OCI-LY1 (cell line): ENCODE measurements at regions not wholly inside any gene's neighbourhood (a gene's known extent, or its start where the extent isn't known, plus 50 kb on each side); places are given as distances from the start of the nearest gene placed in this dataset.

ENCODE experiments used
- H2AFZ ChIP-seq: fragments of 200-600 bp; sonication (generic), shearing (Covaris generic); 2 replicates; pipeline ENCODE4 v1.6.0; 2014; ENCODE audit warnings: antibody characterized with exemption, mild to moderate bottlenecking, low read length
- H3F3A ChIP-seq: fragments of 200-600 bp; sonication (generic), shearing (Covaris generic); 2 replicates; pipeline ENCODE4 v1.6.0; 2014; ENCODE audit warnings: mild to moderate bottlenecking, antibody characterized with exemption, low read length, moderate library complexity; ENCODE audit not compliant: insufficient read depth
- H3K27ac ChIP-seq: fragments of 200-600 bp; sonication (generic); 2 replicates; pipeline ENCODE4 v1.5.1; 2014; ENCODE audit warnings: low read length, mixed run types, mild to moderate bottlenecking, low read depth; ENCODE audit not compliant: poor library complexity, severe bottlenecking
- H3K27me3 ChIP-seq: fragments of 200-600 bp; sonication (generic); 2 replicates; pipeline ENCODE4 v1.6.0; 2014; ENCODE audit warnings: antibody characterized with exemption, mild to moderate bottlenecking, low read length, moderate library complexity; ENCODE audit not compliant: insufficient read depth
- H3K36me3 ChIP-seq: fragments of 200-600 bp; sonication (generic); 2 replicates; pipeline ENCODE4 v1.6.1; 2014; ENCODE audit warnings: mild to moderate bottlenecking, antibody characterized with exemption, low read length, moderate library complexity, mixed read lengths; ENCODE audit not compliant: insufficient read depth
- H3K4me1 ChIP-seq: fragments of 200-600 bp; sonication (generic); 2 replicates; pipeline ENCODE4 v1.5.1; 2014; ENCODE audit warnings: mild to moderate bottlenecking, low read length, moderate library complexity; ENCODE audit not compliant: insufficient read depth, severe bottlenecking
- H3K4me2 ChIP-seq: fragments of 200-600 bp; sonication (generic), shearing (Covaris generic); 2 replicates; pipeline ENCODE4 v1.6.1; 2014; ENCODE audit warnings: low read length
- H3K4me3 ChIP-seq: fragments of 200-600 bp; sonication (generic); 2 replicates; pipeline ENCODE4 v1.5.1; 2014; ENCODE audit warnings: low read length, low read depth, mild to moderate bottlenecking, mixed read lengths; ENCODE audit not compliant: poor library complexity, severe bottlenecking
- H3K79me2 ChIP-seq: fragments of 200-600 bp; shearing (Covaris generic); 2 replicates; pipeline ENCODE4 v1.6.1; 2016; ENCODE audit warnings: mixed run types, low read length, mixed read lengths; ENCODE audit not compliant: insufficient read depth
- H3K9ac ChIP-seq: fragments of 200-600 bp; sonication (generic), shearing (Covaris generic); 2 replicates; pipeline ENCODE4 v1.6.1; 2014; ENCODE audit warnings: mild to moderate bottlenecking, low read length, mixed read lengths
- H3K9me2 ChIP-seq: fragments of 200-600 bp; sonication (generic), shearing (Covaris generic); 2 replicates; pipeline ENCODE4 v1.6.1; 2014; ENCODE audit warnings: low read depth, mild to moderate bottlenecking, low read length, mixed read lengths
- H3K9me3 ChIP-seq: fragments of 200-600 bp; shearing (Covaris generic); 2 replicates; pipeline ENCODE4 v1.6.1; 2014; ENCODE audit warnings: low read length, mixed read lengths
- H4K20me1 ChIP-seq: fragments of 200-600 bp; sonication (generic), shearing (Covaris generic); 2 replicates; pipeline ENCODE4 v1.6.0; 2016; ENCODE audit warnings: mild to moderate bottlenecking, low read length; ENCODE audit not compliant: insufficient read depth
- EZH2 ChIP-seq: fragments of 200-600 bp; sonication (generic), shearing (Covaris generic); IDR thresholded peaks from 2 replicates; pipeline ENCODE4 v1.8.0; 2017; ENCODE audit warnings: borderline replicate concordance, mixed run types, mild to moderate bottlenecking, antibody characterized with exemption, low read length, moderate library complexity, mixed read lengths
- TF ChIP-seq, protein P1 (sequence below): fragments of 200-600 bp; sonication (generic), shearing (Covaris generic); IDR thresholded peaks from 2 replicates; pipeline ENCODE4 v1.5.1; 2017; ENCODE audit warnings: mild to moderate bottlenecking, antibody characterized with exemption, low read length, moderate library complexity, mixed read lengths

DNA sequence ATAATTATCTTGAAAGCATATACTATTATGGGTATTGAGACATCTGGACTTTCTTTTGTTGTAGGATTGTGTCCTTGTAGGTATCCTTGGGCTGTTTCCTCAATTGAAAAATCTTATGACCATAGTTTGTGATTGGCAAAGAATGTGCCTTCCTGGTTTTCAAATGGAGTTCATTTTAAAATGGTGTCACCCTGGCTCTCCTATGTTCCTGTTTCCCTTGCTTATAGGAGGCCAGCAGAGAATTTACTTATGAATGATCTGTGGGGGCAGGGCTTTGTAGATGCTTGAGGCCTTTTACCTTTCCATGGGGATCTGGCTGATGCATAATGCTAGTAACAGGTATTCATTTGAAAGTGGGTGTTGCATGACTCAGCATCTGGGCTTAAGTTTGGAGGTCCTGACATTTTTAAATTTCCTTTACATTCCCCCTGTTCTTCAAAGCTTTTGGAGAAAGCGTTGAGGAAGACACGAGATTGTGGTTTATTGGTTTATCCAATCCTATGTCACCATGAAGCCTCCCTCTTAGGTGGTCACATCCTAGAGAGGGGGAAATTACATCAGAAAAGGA, 135.0 kb upstream of the PROKR2 start:
- H3K36me3 ChIP-seq = no peaks in the 10 kb centered on the region
- H3F3A ChIP-seq = no peaks in the 10 kb centered on the region
- no peak for TF ChIP-seq EZH2
- TF ChIP-seq, protein P1, sequence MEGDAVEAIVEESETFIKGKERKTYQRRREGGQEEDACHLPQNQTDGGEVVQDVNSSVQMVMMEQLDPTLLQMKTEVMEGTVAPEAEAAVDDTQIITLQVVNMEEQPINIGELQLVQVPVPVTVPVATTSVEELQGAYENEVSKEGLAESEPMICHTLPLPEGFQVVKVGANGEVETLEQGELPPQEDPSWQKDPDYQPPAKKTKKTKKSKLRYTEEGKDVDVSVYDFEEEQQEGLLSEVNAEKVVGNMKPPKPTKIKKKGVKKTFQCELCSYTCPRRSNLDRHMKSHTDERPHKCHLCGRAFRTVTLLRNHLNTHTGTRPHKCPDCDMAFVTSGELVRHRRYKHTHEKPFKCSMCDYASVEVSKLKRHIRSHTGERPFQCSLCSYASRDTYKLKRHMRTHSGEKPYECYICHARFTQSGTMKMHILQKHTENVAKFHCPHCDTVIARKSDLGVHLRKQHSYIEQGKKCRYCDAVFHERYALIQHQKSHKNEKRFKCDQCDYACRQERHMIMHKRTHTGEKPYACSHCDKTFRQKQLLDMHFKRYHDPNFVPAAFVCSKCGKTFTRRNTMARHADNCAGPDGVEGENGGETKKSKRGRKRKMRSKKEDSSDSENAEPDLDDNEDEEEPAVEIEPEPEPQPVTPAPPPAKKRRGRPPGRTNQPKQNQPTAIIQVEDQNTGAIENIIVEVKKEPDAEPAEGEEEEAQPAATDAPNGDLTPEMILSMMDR = no peak
- no peak overlapping the region for H3K4me2 ChIP-seq
- H3K27me3 ChIP-seq = no peaks in the 10 kb centered on the region
- no peaks in the 10 kb centered on the region for H3K79me2 ChIP-seq
- H3K4me3 ChIP-seq = no peak overlapping the region
- H3K9ac ChIP-seq = no peak overlapping the region
- no peak overlapping the region for H2AFZ ChIP-seq
- H3K9me3 ChIP-seq = no peaks in the 10 kb centered on the region
- no peak overlapping the region for H3K27ac ChIP-seq
- H4K20me1 ChIP-seq = no peaks in the 10 kb centered on the region
- H3K4me1 ChIP-seq = no peaks in the 10 kb centered on the region
- no peaks in the 10 kb centered on the region for H3K9me2 ChIP-seq

DNA sequence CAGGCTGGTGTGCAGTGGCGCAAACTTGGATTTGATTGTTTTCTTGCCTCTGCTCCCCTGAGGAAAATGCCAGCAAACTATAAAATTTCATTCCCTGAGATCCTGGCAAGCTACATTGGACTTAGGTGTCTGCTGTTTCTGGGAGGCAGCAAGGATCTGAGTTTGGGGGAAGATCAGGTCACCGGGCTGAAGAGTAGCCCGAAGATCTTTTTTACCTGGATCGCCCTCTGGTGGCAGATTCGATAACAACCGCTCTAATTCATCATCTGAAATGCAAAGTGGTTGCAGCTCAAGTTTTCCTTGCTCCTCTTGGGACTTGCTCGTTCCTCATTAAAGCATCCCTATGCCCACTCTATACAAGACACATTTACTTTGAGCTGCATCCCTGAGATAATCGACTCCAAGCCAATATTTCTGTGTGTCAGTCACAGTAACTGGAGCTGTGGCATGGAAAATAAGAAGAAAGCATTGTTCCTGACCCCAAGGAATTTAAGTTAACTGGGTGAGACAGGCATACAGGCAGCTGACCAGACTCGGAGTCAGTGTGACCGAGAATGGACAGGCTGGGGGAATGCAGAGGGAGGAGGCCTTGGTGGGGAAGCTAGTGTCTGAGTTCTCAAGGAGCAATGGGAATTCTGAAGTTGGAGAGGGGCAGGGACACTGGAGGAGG, 131.8 kb upstream of the PROKR2 start:
- no peak overlapping the region for H2AFZ ChIP-seq
- no peak overlapping the region for H3K4me3 ChIP-seq
- no peaks in the 10 kb centered on the region for H3K36me3 ChIP-seq
- H3F3A ChIP-seq = no peaks in the 10 kb centered on the region
- H3K9me2 ChIP-seq = no peaks in the 10 kb centered on the region
- no peak overlapping the region for H3K27ac ChIP-seq
- no peaks in the 10 kb centered on the region for H3K4me1 ChIP-seq
- TF ChIP-seq, protein P1 = peak; percentile 75
- TF ChIP-seq EZH2 = no peak
- H3K9me3 ChIP-seq = no peaks in the 10 kb centered on the region
- H3K9ac ChIP-seq = no peak overlapping the region
- H3K27me3 ChIP-seq = no peaks in the 10 kb centered on the region
- H4K20me1 ChIP-seq = no peaks in the 10 kb centered on the region
- H3K4me2 ChIP-seq = no peak overlapping the region
- H3K79me2 ChIP-seq = no peaks in the 10 kb centered on the region

DNA sequence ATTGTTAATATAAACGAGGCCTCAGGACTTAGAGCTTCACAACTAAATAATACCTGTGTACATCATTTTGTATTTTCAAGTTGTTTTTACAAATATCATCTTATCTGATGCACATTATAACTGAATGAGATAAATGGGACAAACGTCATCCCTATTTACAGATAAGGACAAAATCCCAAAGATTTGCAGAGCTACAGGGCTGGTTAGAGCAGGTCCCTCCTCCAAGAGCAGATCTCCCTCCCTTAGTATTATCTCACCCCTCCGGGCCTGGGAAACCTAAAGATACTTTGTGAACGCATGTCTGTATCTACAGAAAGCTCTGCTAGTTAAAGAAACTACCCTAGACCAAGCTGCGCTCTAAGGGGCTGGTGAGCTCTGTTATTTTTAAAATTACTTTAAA, 130.4 kb upstream of the PROKR2 start:
- Histone ChIP-seq H2AFZ (no peak overlapping the region), H3K27me3 (no peaks in the 10 kb centered on the region), H3K4me1 (no peaks in the 10 kb centered on the region), H3F3A (no peaks in the 10 kb centered on the region), H3K9me3 (no peaks in the 10 kb centered on the region), H3K9ac (no peak overlapping the region), H3K36me3 (no peaks in the 10 kb centered on the region), H3K4me3 (no peak overlapping the region), H3K4me2 (no peak overlapping the region), H3K27ac (no peak overlapping the region), H3K9me2 (no peaks in the 10 kb centered on the region), H4K20me1 (no peaks in the 10 kb centered on the region), H3K79me2 (no peaks in the 10 kb centered on the region)
- TF ChIP-seq, protein P1 = no peak
- no peak for TF ChIP-seq EZH2
